Suprapubic skin (tissue), 4 donors: ENCODE measurements at regions not wholly inside any gene's neighbourhood (a gene's known extent, or its start where the extent isn't known, plus 50 kb on each side); places are given as distances from the start of the nearest gene placed in this dataset.

Experiments used
- DNase-seq, 2 donors: peaks; one replicate each; pipeline ENCODE4 v3.0.0-alpha.2; 2019; ENCODE audit warnings: low spot score in 2 of 2
- H3K27ac ChIP-seq: fragments of 200-600 bp; sonication (generic); one replicate; pipeline ENCODE4 v1.5.1; 2019
- H3K27me3 ChIP-seq: fragments of 200-600 bp; sonication (generic); one replicate; pipeline ENCODE4 v1.5.1; 2019
- H3K36me3 ChIP-seq: fragments of 200-600 bp; sonication (generic); one replicate; pipeline ENCODE4 v1.5.1; 2019
- H3K4me1 ChIP-seq: fragments of 200-600 bp; sonication (generic); one replicate; pipeline ENCODE4 v1.5.1; 2019
- H3K4me3 ChIP-seq: fragments of 200-600 bp; sonication (generic); one replicate; pipeline ENCODE4 v1.5.1; 2019; ENCODE audit warnings: mild to moderate bottlenecking
- H3K9me3 ChIP-seq: fragments of 200-600 bp; sonication (generic); one replicate; pipeline ENCODE4 v1.5.1; 2019
- CTCF ChIP-seq, 2 donors: fragments of 200-600 bp in 1 of 2; fragments of 450-650 bp in 1 of 2; sonication (generic) in 1 of 2; IDR thresholded peaks; one replicate each; pipeline ENCODE4 v1.5.1; 2016 to 2019; ENCODE audit warnings: antibody characterized with exemption in 2 of 2, mild to moderate bottlenecking in 1 of 2, moderate library complexity in 1 of 2
- EP300 ChIP-seq: sonication (generic); formaldehyde crosslinking; IDR thresholded peaks from one replicate; pipeline ENCODE4 v1.6.1; 2017; ENCODE audit warnings: antibody characterized with exemption
- POLR2A ChIP-seq, 2 donors: fragments of 450-650 bp; IDR thresholded peaks; one replicate each; pipeline ENCODE4 v1.6.1; 2017; ENCODE audit warnings: antibody characterized with exemption in 2 of 2, mild to moderate bottlenecking in 2 of 2, moderate library complexity in 2 of 2
- POLR2AphosphoS5 ChIP-seq, 3 donors: sonication (generic); formaldehyde crosslinking; IDR thresholded peaks; one replicate each; pipeline ENCODE4 v1.6.1; 2017; ENCODE audit warnings: antibody characterized with exemption in 3 of 3
- WGBS: methylation state at CpG from one replicate; pipeline ENCODE4 v1.1.5; 2018; 5-methylcytosine and 5-hydroxymethylcytosine counted together

GRCh38 chr3:159182961-159183360 lies 381.1 kb downstream of the MFSD1 start:
- Histone ChIP-seq H3K27me3 (no peaks in the 10 kb centered on the region), H3K4me3 (no peak overlapping the region), H3K9me3 (no peaks in the 10 kb centered on the region), H3K4me1 (no peaks in the 10 kb centered on the region), H3K27ac (no peak overlapping the region), H3K36me3 (no peaks in the 10 kb centered on the region)
- no peak for DNase-seq
- no peak for TF ChIP-seq EP300
- no peak for TF ChIP-seq POLR2AphosphoS5 (IDR thresholded peaks at IDR 0.05)
- TF ChIP-seq CTCF (IDR thresholded peaks at IDR 0.05) = no peak
- no peak for TF ChIP-seq POLR2A (IDR thresholded peaks at IDR 0.05)

DNA sequence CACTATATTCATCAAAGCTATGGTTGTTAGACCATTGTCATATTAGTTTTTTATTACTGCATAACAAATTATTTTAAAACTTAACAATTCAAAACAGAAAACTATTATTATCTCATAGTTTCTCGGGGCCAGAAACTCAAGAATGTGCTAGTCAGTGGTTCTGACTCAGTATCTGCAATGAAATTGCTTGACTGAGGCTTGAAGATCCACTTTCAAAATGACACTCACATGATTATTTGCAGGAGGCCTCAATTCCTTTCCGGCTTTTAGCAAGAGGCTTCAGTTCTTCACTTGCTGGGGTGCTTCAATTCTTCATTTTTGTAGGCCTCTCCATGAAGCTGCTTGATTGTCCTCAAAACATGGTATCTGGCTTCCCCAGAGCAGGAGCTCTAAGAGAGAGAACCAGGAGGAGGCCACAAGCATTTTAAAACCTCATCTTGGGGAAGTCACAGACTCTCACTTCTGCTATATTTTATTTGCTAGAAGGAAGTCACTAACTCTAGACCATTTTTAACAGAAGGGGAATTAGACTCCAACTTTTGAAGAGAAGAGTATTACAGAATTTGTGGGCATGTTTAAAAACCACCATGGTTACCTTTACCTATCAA lies 383.7 kb downstream of the MFSD1 start:
- Histone ChIP-seq H3K4me1 (no peaks in the 10 kb centered on the region), H3K27ac (no peak overlapping the region), H3K9me3 (no peaks in the 10 kb centered on the region), H3K36me3 (no peaks in the 10 kb centered on the region), H3K4me3 (no peak overlapping the region), H3K27me3 (no peaks in the 10 kb centered on the region)
- WGBS = 82% methylated on average over 2 of the region's 2 CpGs
- DNase-seq = no peak
- TF ChIP-seq EP300 (no peak), POLR2A (IDR thresholded peaks at IDR 0.05) (no peak), POLR2AphosphoS5 (IDR thresholded peaks at IDR 0.05) (no peak), CTCF (IDR thresholded peaks at IDR 0.05) (no peak)

- no peaks in the 10 kb centered on the region for H3K36me3 ChIP-seq
- H3K4me1 ChIP-seq = no peaks in the 10 kb centered on the region
- no peak overlapping the region for H3K4me3 ChIP-seq
- DNase-seq = no peak
- H3K9me3 ChIP-seq = no peaks in the 10 kb centered on the region
- 30% methylated on average over 2 of the region's 2 CpGs for WGBS
- no peak overlapping the region for H3K27ac ChIP-seq
- H3K27me3 ChIP-seq = no peaks in the 10 kb centered on the region
- TF ChIP-seq CTCF (IDR thresholded peaks at IDR 0.05) (no peak), EP300 (no peak), POLR2A (IDR thresholded peaks at IDR 0.05) (no peak), POLR2AphosphoS5 (IDR thresholded peaks at IDR 0.05) (no peak)
These were observed 384.7 kb downstream of the MFSD1 start for GRCh38 chr3:159186581-159186980.

GRCh38 chr3:159187232-159187631 lies 385.4 kb downstream of the MFSD1 start:
- TF ChIP-seq POLR2AphosphoS5 (IDR thresholded peaks at IDR 0.05) (no peak), CTCF (IDR thresholded peaks at IDR 0.05) (no peak), EP300 (no peak), POLR2A (IDR thresholded peaks at IDR 0.05) (no peak)
- 82% methylated on average over 10 of the region's 10 CpGs for WGBS
- H3K4me1 ChIP-seq = no peaks in the 10 kb centered on the region
- H3K4me3 ChIP-seq = no peak overlapping the region
- no peaks in the 10 kb centered on the region for H3K27me3 ChIP-seq
- H3K27ac ChIP-seq = no peak overlapping the region
- H3K36me3 ChIP-seq = no peaks in the 10 kb centered on the region
- H3K9me3 ChIP-seq = no peaks in the 10 kb centered on the region
- no peak for DNase-seq

DNA sequence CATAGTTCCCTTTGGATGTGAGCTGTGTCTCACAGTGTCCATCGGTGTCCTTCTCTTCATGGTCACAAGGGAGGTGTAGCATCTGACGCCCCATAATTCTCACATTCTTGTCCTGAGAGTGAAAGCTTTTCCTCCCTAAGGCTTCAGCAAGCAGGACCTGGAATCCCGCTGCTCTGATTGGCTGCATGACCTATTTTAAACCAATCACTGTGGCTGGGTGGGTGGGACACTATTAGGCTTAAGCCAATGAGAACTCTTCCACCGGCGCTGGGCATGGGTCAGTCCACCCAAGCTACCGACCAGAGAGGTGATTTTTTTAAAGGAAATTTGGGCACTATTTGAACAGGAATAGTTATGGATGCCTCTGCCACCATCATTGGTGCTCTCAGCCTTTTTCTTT lies 385.9 kb downstream of the MFSD1 start:
- Histone ChIP-seq H3K36me3 (no peaks in the 10 kb centered on the region), H3K9me3 (no peaks in the 10 kb centered on the region), H3K4me1 (no peaks in the 10 kb centered on the region), H3K27me3 (no peaks in the 10 kb centered on the region), H3K4me3 (no peak overlapping the region), H3K27ac (no peak overlapping the region)
- WGBS = 77% methylated on average over 6 of the region's 6 CpGs
- DNase-seq = no peak
- TF ChIP-seq POLR2A (IDR thresholded peaks at IDR 0.05) (no peak), CTCF (IDR thresholded peaks at IDR 0.05) (no peak), POLR2AphosphoS5 (IDR thresholded peaks at IDR 0.05) (no peak), EP300 (no peak)
